Cardiac septum (tissue), 1 donor: ENCODE measurements at regions not wholly inside any gene's neighbourhood (a gene's known extent, or its start where the extent isn't known, plus 50 kb on each side); places are given as distances from the start of the nearest gene placed in this dataset.

Source experiments
- DNase-seq: peaks from one replicate; pipeline ENCODE4 v3.0.0-alpha.2; 2020; ENCODE audit warnings: low spot score
- intact Hi-C: fragments of 100-400 bp; cut with DNase I; formaldehyde crosslinking; loops from one replicate; pipeline ENCODE4 v1.14.0; 2022
- donor health status: DM: no; HTN: no; CAD: no.

- intact Hi-C loops: no loop called here
- DNase-seq: no peak
Measured at GRCh38 chr3:66785191-66785909, 212.8 kb upstream of the KBTBD8 start.

- no peak for DNase-seq
- intact Hi-C loops: no loop called here
Measured at GRCh38 chr3:66789580-66790237, 208.4 kb upstream of the KBTBD8 start.

- DNase-seq: no peak
- intact Hi-C loops: no loop called here
Measured at GRCh38 chr3:66792086-66792485, 206.0 kb upstream of the KBTBD8 start.

- intact Hi-C loops: no loop called here
- DNase-seq: no peak
Measured at GRCh38 chr3:66795365-66795764, 202.7 kb upstream of the KBTBD8 start.

- no peak for DNase-seq
- intact Hi-C loops: no loop called here
Measured at GRCh38 chr3:66796343-66796742, 201.8 kb upstream of the KBTBD8 start.

- no peak for DNase-seq
- intact Hi-C loops: no loop called here
Measured at GRCh38 chr3:66797889-66798560, 200.1 kb upstream of the KBTBD8 start.

- intact Hi-C loops: no loop called here
- no peak for DNase-seq
Measured at GRCh38 chr3:66800941-66801545, 197.1 kb upstream of the KBTBD8 start.

GRCh38 chr3:66803206-66803605 lies 194.9 kb upstream of the KBTBD8 start:
- DNase-seq: no peak

GRCh38 chr3:66803721-66804695 lies 194.1 kb upstream of the KBTBD8 start:
- intact Hi-C loops: no loop called here

More at GRCh38 chr3:66803206-66803605, 194.9 kb upstream of the KBTBD8 start:
- intact Hi-C loops: no loop called here

GRCh38 chr3:66808891-66809594 lies 189.1 kb upstream of the KBTBD8 start:
- DNase-seq: no peak
- intact Hi-C loops: no loop called here

More at GRCh38 chr3:66803721-66804695, 194.1 kb upstream of the KBTBD8 start:
- DNase-seq: no peak

GRCh38 chr3:66809595-66809958 lies 188.5 kb upstream of the KBTBD8 start:
- no peak for DNase-seq
- intact Hi-C loops: no loop called here

- intact Hi-C loops: loop anchor here (10.0 kb wide), 1 partner anchor 307 kb away; the partner anchor contains the start of gene LRIG1
- DNase-seq: no peak
Measured at GRCh38 chr3:66812136-66812535, 186.0 kb upstream of the KBTBD8 start.

- intact Hi-C loops: loop anchor here (10.0 kb wide), 1 partner anchor 308 kb away; the partner anchor contains the start of gene LRIG1
- DNase-seq: no peak
Measured at GRCh38 chr3:66812741-66813140, 185.4 kb upstream of the KBTBD8 start.

GRCh38 chr3:66816090-66816761 lies 181.9 kb upstream of the KBTBD8 start:
- intact Hi-C loops: loop anchor here (2.0 to 10.0 kb wide), 3 partner anchors 311 to 539 kb away; partner anchors contain the start of gene LRIG1
- no peak for DNase-seq

GRCh38 chr3:66817951-66818557 lies 180.1 kb upstream of the KBTBD8 start:
- DNase-seq: no peak
- intact Hi-C loops: loop anchor here (2.0 to 10.0 kb wide), 3 partner anchors 313 to 541 kb away; partner anchors contain the start of gene LRIG1

- no peak for DNase-seq
- intact Hi-C loops: loop anchor here (5.0 to 10.0 kb wide), 2 partner anchors 315 to 563 kb away; partner anchors contain the start of gene LRIG1
Measured at GRCh38 chr3:66819993-66820501, 178.1 kb upstream of the KBTBD8 start.
